Heart left ventricle (tissue), 16 donors: ENCODE measurements at regions not wholly inside any gene's neighbourhood (a gene's known extent, or its start where the extent isn't known, plus 50 kb on each side); places are given as distances from the start of the nearest gene placed in this dataset.

Experiments
- ATAC-seq, 4 donors: fragments of 200-7000 bp; cut with Tn5 transposase; one replicate each; pipeline ENCODE4 v1.9.1; 2020 to 2022; ENCODE audit warnings: moderate library complexity in 4 of 4, mild to moderate bottlenecking in 3 of 4, moderate number of reproducible peaks in 1 of 4
- DNase-seq, 5 donors: peaks; one replicate each; pipeline ENCODE4 v3.0.0-alpha.2; 2020
- H3K27ac ChIP-seq, 12 donors: fragments of 200-600 bp; sonication (generic) in 4 of 12; one replicate each; pipeline versions ENCODE4 v1.5.0 to v1.8.0; 2016 to 2022; ENCODE audit warnings: mild to moderate bottlenecking in 2 of 12
- H3K27me3 ChIP-seq, 9 donors: fragments of 200-600 bp; sonication (generic) in 2 of 9; one replicate each; pipeline versions ENCODE4 v1.5.1 to v1.8.0; 2016 to 2022; ENCODE audit warnings: mild to moderate bottlenecking in 3 of 9
- H3K36me3 ChIP-seq, 9 donors: fragments of 200-600 bp; sonication (generic) in 2 of 9; one replicate each; pipeline versions ENCODE4 v1.5.0 to v1.8.0; 2018 to 2022; ENCODE audit warnings: mild to moderate bottlenecking in 2 of 9
- H3K4me1 ChIP-seq, 12 donors: fragments of 200-600 bp; sonication (generic) in 4 of 12; one replicate each; pipeline versions ENCODE4 v1.5.0 to v1.8.0; 2016 to 2022; ENCODE audit warnings: mild to moderate bottlenecking in 3 of 12
- H3K4me3 ChIP-seq, 12 donors: fragments of 200-600 bp; sonication (generic) in 4 of 12; one replicate each; pipeline versions ENCODE4 v1.5.0 to v1.8.0; 2017 to 2022; ENCODE audit warnings: mild to moderate bottlenecking in 9 of 12, moderate library complexity in 4 of 12
- H3K9me3 ChIP-seq, 12 donors: fragments of 200-600 bp; sonication (generic) in 4 of 12; one replicate each; pipeline versions ENCODE4 v1.5.0 to v1.8.0; 2016 to 2022; ENCODE audit warnings: mild to moderate bottlenecking in 1 of 12
- POLR2A ChIP-seq, 2 donors: fragments of 450-650 bp; IDR thresholded peaks; one replicate each; pipeline ENCODE4 v1.6.1; 2017; ENCODE audit warnings: antibody characterized with exemption in 2 of 2, mild to moderate bottlenecking in 2 of 2, moderate library complexity in 2 of 2
- WGBS, 4 donors: extraction: QIAGEN DNeasy Blood & Tissue Kit in 2 of 4; methylation state at CpG; one replicate each; pipeline versions ENCODE4 v1.1.5 to v1.1.7; 2013 to 2018; 5-methylcytosine and 5-hydroxymethylcytosine counted together
- intact Hi-C, 10 donors: fragments of 100-400 bp; cut with DNase I; formaldehyde crosslinking; loops; one replicate each; pipeline versions ENCODE4 v1.11.1 to v1.14.2; 2022
- TF ChIP-seq, protein P1 (sequence below), 12 donors: fragments of 200-600 bp; sonication (generic) in 4 of 12; IDR thresholded peaks; one replicate each; pipeline versions ENCODE4 v1.5.0 to v1.8.0; 2018 to 2022; ENCODE audit warnings: antibody characterized with exemption in 12 of 12, mild to moderate bottlenecking in 5 of 12
- donor health status: ischemic (EF 13 %, LVEDD 7.1; RV severe dilation, severe dysfunction).
- donor health status: healthy with polysubstance abuse.
- donor health status: DM: no; HTN: yes; CAD: no.
- donor health status: DM: no; HTN: no; CAD: no.
- donor health status: ischemic (EF 25% LVEDD 6.9; RV normal size, moderate dysfunction).
- donor health status: ischemic (EF 25% LVEDD 5.7; RV mildly dilated, moderate dysfunction).
- donor health status: healthy.
- donor health status: DM: yes; HTN: yes; CAD: no.
- donor health status: ischemic (EF 35%, LVEDD 5.7; RV mildly dilated, moderate dysfunction).
- donor health status: nonischemic (EF 11% LVEDD 7.7; RV severe dilation, severe dysfunction).
- donor health status: DM: yes; HTN: yes; CAD: no.
- donor health status: PGD.
- donor health status: ischemic (EF 29% LVEDD 5.4; RV normal size, mild dysfunction).
- donor health status: nonischemic (EF 23%, LVEDD 6.1; RV moderate dilation, normal function).

DNA sequence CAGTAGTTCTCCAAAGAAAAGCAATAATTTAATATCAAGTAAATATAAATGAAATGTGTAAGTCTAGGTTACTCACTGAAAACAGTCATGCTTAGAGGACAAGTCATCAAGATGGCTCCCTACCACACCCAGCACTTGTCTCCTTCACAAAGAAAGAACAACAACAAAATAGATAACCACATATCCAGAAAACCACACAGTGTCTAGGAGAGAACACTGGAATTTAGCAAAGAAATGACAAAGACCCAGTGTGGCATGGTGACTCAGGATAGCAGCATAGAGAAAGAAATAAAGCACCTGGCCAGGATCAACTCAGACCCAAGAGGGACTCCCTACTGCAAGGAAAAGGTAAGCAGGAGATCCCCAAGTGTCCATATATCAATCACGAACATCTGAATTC, 356.2 kb downstream of the TMEM161B start:
- Histone ChIP-seq H3K4me3 (no peak overlapping the region), H3K4me1 (no peaks in the 10 kb centered on the region), H3K9me3 (peaks cover 0 to 21% (median 0%) of the 10 kb centered on the region in 12 donors), H3K36me3 (no peaks in the 10 kb centered on the region), H3K27ac (no peak overlapping the region), H3K27me3 (no peaks in the 10 kb centered on the region)
- no peak for DNase-seq
- intact Hi-C loops = no loop called here
- WGBS, 4 donors = 88 to 100% (median 92%) methylated on average over 1 of the region's 1 CpG
- no peak for ATAC-seq
- TF ChIP-seq, protein P1, sequence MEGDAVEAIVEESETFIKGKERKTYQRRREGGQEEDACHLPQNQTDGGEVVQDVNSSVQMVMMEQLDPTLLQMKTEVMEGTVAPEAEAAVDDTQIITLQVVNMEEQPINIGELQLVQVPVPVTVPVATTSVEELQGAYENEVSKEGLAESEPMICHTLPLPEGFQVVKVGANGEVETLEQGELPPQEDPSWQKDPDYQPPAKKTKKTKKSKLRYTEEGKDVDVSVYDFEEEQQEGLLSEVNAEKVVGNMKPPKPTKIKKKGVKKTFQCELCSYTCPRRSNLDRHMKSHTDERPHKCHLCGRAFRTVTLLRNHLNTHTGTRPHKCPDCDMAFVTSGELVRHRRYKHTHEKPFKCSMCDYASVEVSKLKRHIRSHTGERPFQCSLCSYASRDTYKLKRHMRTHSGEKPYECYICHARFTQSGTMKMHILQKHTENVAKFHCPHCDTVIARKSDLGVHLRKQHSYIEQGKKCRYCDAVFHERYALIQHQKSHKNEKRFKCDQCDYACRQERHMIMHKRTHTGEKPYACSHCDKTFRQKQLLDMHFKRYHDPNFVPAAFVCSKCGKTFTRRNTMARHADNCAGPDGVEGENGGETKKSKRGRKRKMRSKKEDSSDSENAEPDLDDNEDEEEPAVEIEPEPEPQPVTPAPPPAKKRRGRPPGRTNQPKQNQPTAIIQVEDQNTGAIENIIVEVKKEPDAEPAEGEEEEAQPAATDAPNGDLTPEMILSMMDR (IDR thresholded peaks at IDR 0.05) = no peak
- no peak for TF ChIP-seq POLR2A (IDR thresholded peaks at IDR 0.05)

DNA sequence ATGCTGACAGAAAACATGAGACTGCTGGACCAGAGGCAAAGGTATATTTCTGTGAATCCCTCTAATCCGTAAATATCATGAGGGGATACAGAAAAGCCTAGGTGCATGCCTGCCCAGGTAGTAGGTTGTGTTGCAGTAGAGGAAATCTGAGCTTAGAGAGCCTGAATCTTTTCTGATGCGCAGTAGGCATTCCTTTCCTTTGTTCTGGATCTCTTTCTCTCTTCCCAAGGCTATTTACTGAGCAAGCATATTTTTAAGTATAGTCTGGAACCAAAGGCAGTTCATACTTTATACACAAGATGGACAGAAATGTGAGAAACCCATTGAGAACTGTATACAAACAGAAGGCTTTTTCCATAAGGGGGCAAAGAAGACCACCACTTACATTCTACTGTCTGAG, 359.3 kb downstream of the TMEM161B start:
- intact Hi-C loops = loop anchor here in 1 of 10 donors (10.0 kb wide), 1 partner anchor 1915 kb away; no protein-coding TSS in a partner anchor
- no peak for DNase-seq
- Histone ChIP-seq H3K4me1 (no peaks in the 10 kb centered on the region), H3K4me3 (no peak overlapping the region), H3K27me3 (no peaks in the 10 kb centered on the region), H3K36me3 (no peaks in the 10 kb centered on the region), H3K27ac (no peak overlapping the region), H3K9me3 (peaks cover 0 to 9% (median 0%) of the 10 kb centered on the region in 12 donors)
- no peak for ATAC-seq
- 62 to 81% (median 71%) methylated on average over 2 of the region's 2 CpGs for WGBS, 4 donors
- TF ChIP-seq POLR2A (IDR thresholded peaks at IDR 0.05) = no peak
- TF ChIP-seq, protein P1 (IDR thresholded peaks at IDR 0.05) = no peak

DNA sequence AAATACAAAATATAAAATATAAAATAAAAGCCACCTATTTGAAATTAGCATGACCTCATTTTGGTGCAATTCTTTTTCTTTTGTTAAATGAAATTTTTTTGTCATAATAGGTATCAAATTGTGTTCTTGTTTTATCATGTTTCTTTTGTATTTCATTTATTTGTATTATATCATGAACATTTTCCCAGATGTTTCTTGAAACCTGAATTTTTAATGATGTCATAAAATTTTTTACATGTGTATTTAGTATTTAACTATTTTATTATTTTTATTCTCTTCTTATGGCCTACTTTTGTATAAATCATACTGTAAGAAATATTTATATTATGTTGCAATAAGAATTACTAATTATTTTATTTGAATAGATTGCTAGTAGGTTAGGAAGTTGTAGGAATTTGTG, 361.7 kb downstream of the TMEM161B start:
- no peak for ATAC-seq
- Histone ChIP-seq H3K4me3 (no peak overlapping the region), H3K9me3 (no peaks in the 10 kb centered on the region), H3K27me3 (no peaks in the 10 kb centered on the region), H3K36me3 (no peaks in the 10 kb centered on the region), H3K27ac (no peak overlapping the region), H3K4me1 (no peaks in the 10 kb centered on the region)
- TF ChIP-seq POLR2A (IDR thresholded peaks at IDR 0.05) = no peak
- TF ChIP-seq, protein P1 (IDR thresholded peaks at IDR 0.05) = no peak
- intact Hi-C loops = loop anchor here in 1 of 10 donors (10.0 kb wide), 1 partner anchor 1912 kb away; no protein-coding TSS in a partner anchor
- DNase-seq = no peak

DNA sequence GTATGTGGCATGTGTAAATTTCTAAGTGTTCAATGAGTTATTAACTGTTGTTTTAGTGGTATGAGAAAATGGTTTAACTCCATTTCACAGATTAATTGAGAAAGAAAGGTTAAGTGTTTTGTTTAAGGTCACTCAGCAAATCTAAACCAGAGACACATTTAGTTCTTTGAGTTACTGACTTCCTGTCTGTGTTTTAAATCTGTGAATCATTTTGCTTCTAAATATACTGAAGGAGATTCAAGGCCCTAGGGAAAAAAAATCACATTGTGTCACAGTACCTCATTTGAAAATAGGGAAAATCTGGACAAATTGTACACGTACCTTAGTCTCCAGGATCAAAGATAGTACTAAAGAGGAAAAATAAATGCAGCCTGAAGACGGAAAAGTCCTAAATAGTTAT, 368.2 kb downstream of the TMEM161B start:
- no peaks in the 10 kb centered on the region for H3K36me3 ChIP-seq
- H3K27me3 ChIP-seq = no peaks in the 10 kb centered on the region
- 51 to 72% (median 54%) methylated on average over 2 of the region's 2 CpGs for WGBS, 4 donors
- H3K4me1 ChIP-seq = peaks cover 0 to 9% (median 3%) of the 10 kb centered on the region in 12 donors
- intact Hi-C loops = loop anchor here in 2 of 10 donors (5.0 to 10.0 kb wide), 2 partner anchors 242 to 1906 kb away; no protein-coding TSS in a partner anchor
- no peak for TF ChIP-seq POLR2A (IDR thresholded peaks at IDR 0.05)
- TF ChIP-seq, protein P1 (IDR thresholded peaks at IDR 0.05) = no peak
- DNase-seq (no peak), ATAC-seq (peak in 2 of 4 donors; percentile 38 to 55)
- H3K4me3 ChIP-seq = no peak overlapping the region
- peak overlapping the region in 10 of 12 donors; percentile 1 to 64 (median 38) for H3K27ac ChIP-seq
- no peaks in the 10 kb centered on the region for H3K9me3 ChIP-seq
